A549 (cell line): ENCODE measurements at regions not wholly inside any gene's neighbourhood (a gene's known extent, or its start where the extent isn't known, plus 50 kb on each side); places are given as distances from the start of the nearest gene placed in this dataset.

Source experiments
- CBX2 ChIP-seq: fragments of 200-600 bp; sonication (generic); IDR thresholded peaks from 2 replicates; pipeline ENCODE4 v1.6.1; 2016; ENCODE audit warnings: low read depth, mild to moderate bottlenecking, borderline replicate concordance
- CHD2 ChIP-seq: fragments of 150-350 bp; IDR thresholded peaks from 2 replicates; pipeline ENCODE4 v1.6.1; 2014; ENCODE audit warnings: low read length; ENCODE audit not compliant: partially characterized antibody
- EHF ChIP-seq: fragments of 250-450 bp; sonication (Bioruptor Pico); IDR thresholded peaks from 2 replicates; pipeline ENCODE4 v1.5.0; 2020; ENCODE audit warnings: mild to moderate bottlenecking
- MAX ChIP-seq: IDR thresholded peaks from 2 replicates; pipeline ENCODE4 v1.6.1; 2012
- POLR2A ChIP-seq: IDR thresholded peaks from 2 replicates; pipeline ENCODE4 v1.6.1; 2012; ENCODE audit warnings: mild to moderate bottlenecking, low read length
- RFX5 ChIP-seq: fragments of 450-650 bp; IDR thresholded peaks from 2 replicates; pipeline ENCODE4 v1.7.1; 2014; ENCODE audit warnings: antibody characterized with exemption, mild to moderate bottlenecking, moderate library complexity
- SMC3 ChIP-seq: fragments of >200 bp; sonication (Bioruptor Twin); formaldehyde crosslinking; IDR thresholded peaks from 3 replicates; pipeline ENCODE4 v1.6.1; 2018; ENCODE audit warnings: inconsistent platforms
- TP53 ChIP-seq: fragments of 250-450 bp; sonication (Bioruptor Pico); IDR thresholded peaks from 2 replicates; pipeline ENCODE4 v1.5.0; 2021; ENCODE audit warnings: mild to moderate bottlenecking, moderate library complexity
- TF ChIP-seq, protein P1 (sequence below): fragments of >200 bp; sonication (Bioruptor Twin); formaldehyde crosslinking; IDR thresholded peaks from 3 replicates; pipeline ENCODE4 v1.5.1; 2016
- TF ChIP-seq, protein P2 (sequence below): fragments of >200 bp; sonication (Bioruptor Twin); formaldehyde crosslinking; IDR thresholded peaks from 3 replicates; pipeline ENCODE4 v1.6.1; 2016

DNA sequence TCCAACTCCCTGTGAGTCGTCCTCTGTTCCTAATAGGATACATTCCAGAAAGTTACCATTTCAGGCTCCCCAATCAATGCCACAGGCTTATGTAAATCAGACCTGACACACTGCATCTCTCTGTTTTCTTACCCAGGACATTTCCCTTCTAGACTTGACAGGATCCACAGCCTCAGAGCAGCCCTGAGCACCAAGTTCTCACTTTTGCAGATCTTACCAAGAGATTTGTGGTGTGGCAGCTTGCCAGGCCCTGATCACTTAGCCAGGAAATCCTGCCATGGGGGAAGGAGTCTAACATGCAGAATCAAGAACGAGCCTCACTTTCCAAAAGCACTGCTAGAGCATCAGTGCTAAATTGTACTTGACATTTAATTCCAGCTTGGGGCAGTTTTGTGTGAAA lies 202.9 kb downstream of the TBX15 start:
- TF ChIP-seq MAX (no peak), POLR2A (no peak), SMC3 (no peak), CHD2 (no peak), TP53 (CRISPR knock-in tag) (no peak), CBX2 (no peak), EHF (CRISPR knock-in tag) (no peak), RFX5 (no peak)
- TF ChIP-seq, protein P1, sequence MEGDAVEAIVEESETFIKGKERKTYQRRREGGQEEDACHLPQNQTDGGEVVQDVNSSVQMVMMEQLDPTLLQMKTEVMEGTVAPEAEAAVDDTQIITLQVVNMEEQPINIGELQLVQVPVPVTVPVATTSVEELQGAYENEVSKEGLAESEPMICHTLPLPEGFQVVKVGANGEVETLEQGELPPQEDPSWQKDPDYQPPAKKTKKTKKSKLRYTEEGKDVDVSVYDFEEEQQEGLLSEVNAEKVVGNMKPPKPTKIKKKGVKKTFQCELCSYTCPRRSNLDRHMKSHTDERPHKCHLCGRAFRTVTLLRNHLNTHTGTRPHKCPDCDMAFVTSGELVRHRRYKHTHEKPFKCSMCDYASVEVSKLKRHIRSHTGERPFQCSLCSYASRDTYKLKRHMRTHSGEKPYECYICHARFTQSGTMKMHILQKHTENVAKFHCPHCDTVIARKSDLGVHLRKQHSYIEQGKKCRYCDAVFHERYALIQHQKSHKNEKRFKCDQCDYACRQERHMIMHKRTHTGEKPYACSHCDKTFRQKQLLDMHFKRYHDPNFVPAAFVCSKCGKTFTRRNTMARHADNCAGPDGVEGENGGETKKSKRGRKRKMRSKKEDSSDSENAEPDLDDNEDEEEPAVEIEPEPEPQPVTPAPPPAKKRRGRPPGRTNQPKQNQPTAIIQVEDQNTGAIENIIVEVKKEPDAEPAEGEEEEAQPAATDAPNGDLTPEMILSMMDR: no peak
- TF ChIP-seq, protein P2, sequence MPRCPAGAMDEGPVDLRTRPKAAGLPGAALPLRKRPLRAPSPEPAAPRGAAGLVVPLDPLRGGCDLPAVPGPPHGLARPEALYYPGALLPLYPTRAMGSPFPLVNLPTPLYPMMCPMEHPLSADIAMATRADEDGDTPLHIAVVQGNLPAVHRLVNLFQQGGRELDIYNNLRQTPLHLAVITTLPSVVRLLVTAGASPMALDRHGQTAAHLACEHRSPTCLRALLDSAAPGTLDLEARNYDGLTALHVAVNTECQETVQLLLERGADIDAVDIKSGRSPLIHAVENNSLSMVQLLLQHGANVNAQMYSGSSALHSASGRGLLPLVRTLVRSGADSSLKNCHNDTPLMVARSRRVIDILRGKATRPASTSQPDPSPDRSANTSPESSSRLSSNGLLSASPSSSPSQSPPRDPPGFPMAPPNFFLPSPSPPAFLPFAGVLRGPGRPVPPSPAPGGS: no peak
